GM18499 (cell line): ENCODE measurements at regions not wholly inside any gene's neighbourhood (a gene's known extent, or its start where the extent isn't known, plus 50 kb on each side); places are given as distances from the start of the nearest gene placed in this dataset.
"Not testable (repeated sequence)": the region's sequence is repeated elsewhere in the genome, so short reads cannot be mapped to it uniquely, and the experiment has no call there.

ENCODE experiments used
- ATAC-seq: cut with Tn5 transposase; IDR thresholded peaks from one replicate; pipeline ENCODE4 v1.9.1; 2021; ENCODE audit warnings: moderate number of reproducible peaks; ENCODE audit not compliant: insufficient read depth, unreplicated experiment

DNA sequence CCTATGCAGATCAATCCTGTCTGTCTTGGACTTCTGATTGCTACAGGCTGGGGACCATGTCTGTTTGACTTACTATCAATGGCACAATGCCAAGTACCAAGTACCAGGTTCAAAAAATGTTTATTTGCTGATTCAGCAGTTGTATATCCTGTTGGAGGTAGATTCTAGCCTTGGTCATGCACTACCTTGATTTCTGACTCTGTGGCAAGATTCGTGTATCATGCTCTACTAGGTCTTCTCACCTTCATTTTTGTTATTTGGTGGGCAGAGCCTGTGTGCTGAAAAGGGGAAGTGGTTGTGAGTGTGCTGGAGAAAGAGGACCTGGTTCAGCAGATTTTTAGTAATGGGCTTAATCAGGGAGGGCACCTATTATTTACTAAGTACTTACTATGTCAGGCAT lies 192.4 kb upstream of the MYLIP start:
- peak; percentile 69 for ATAC-seq

DNA sequence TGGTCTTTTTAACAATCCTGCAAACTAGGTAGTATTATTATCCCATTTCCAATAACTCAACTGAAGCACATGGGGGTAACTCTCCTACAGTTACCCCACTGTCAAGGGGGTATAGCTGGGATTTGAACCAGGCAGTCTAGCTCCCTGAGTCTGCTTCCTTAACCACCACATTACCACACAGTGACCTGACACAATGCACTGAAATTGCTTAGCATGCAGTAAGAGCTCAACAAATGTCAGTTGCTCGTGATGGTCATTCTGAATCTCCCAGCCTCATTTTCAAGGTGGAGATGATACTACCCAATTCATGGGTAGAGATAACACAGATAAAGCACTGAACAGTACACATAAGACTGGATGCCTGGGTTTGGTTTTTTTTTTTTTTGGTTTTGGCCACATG lies 193.2 kb upstream of the MYLIP start:
- ATAC-seq = no peak

GRCh38 chr6:15931697-15932096 lies 197.2 kb upstream of the MYLIP start:
- ATAC-seq = not testable (repeated sequence)

DNA sequence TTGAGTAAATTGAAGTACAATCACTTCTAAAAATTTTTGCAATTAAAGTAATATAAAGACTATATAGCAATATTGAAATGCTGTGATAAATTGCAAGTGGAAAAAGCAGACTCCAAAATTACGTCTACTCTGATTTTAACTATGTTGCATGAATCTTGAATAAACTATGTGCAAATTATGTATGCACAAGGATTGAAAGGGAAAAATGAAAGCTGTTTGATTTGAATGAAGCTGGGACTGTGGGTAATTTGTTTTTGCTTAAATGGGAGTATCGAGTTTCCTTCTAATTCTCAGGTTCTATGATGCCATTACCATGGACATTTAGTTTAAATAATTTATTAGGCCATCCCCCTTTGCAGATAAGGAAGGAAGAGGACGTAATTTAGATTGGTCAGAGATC lies 198.7 kb upstream of the MYLIP start:
- no peak for ATAC-seq

DNA sequence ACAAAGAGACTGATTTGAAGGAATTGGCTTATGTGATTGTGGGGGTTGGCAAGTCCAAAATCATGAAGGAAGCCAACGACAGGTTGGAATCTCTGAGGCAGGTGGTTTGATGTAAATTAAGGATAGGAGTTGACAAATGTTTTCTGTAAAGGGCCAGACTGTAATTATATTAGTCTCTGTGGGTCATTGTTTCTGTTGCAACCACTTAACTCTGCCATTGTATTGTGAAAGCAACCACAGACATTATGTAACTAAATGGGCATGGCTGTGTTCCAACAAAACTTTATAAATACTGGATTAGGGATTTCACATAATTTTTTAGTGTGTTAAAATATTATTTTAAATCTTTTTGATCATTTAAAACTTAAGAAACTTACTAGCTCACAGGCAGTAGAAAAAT lies 199.2 kb upstream of the MYLIP start:
- ATAC-seq = no peak

DNA sequence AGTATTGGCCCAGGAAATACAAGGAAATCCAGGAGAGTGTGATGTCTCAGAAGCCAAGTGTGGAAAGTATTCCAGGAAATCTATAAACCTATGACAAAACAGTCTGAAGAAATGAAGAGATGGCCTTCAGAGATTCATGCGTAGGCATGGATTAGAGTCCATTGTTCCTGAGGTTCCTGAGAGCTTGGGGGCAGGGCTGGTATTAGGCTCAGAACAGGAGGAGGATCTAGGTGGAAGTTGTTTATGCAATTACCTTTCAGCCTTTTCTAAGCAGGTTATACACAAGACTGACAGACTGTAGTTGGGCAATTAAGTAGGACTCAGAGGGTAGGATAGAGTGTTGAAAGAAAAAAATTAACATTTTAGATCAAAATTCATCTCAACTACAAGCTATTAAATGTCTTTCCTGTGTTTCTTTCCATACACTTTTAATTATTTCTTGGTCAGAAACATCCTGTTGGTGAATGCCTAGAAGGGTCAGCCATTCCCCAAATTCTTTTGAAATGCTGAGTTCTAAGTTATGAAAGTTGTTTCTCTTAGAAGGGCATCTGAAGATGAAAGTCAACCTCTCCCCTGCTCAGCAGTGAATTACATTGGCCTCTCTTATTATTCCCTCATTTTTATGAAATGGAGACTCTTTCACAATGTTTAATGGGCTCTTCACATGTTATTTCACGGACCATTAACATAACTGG lies 201.2 kb upstream of the MYLIP start:
- ATAC-seq = no peak

DNA sequence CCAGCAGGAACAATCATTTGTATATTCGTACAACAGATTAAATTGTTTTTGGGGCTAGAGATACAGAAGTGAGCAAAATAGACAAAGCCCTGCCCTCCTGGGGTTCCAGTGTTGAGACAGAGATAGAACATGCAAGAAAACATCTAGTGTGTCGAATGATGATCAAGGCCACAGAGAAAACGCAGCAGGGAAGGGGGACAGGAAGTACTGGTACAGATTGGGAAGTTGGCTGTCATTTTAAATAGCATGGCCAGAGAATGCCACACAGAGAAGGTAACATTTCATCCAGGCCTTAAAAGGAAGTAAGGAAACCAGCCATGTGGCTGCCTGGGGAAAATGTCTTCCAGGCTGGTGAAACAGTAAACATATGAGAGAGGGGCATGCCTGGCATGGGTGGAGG lies 202.6 kb upstream of the MYLIP start:
- no peak for ATAC-seq

DNA sequence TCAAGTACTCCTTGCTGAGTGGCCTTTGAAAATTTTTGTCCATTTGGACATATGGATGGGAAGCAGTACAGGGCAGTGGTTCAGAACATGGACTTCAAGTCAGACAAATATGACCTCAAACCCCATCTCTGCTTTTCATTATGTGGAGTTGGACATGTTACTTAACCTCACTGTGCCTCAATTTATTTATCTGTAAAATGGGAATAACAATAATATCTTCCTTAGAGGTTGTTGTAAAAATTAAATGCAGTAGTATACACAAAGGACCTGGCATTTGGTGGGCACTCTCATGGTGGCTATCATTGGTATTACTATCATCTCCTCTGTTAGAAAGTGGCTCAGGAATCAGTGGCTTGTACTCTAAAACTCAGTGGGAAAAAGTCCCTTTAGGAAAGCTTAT lies 204.0 kb upstream of the MYLIP start:
- ATAC-seq = no peak

DNA sequence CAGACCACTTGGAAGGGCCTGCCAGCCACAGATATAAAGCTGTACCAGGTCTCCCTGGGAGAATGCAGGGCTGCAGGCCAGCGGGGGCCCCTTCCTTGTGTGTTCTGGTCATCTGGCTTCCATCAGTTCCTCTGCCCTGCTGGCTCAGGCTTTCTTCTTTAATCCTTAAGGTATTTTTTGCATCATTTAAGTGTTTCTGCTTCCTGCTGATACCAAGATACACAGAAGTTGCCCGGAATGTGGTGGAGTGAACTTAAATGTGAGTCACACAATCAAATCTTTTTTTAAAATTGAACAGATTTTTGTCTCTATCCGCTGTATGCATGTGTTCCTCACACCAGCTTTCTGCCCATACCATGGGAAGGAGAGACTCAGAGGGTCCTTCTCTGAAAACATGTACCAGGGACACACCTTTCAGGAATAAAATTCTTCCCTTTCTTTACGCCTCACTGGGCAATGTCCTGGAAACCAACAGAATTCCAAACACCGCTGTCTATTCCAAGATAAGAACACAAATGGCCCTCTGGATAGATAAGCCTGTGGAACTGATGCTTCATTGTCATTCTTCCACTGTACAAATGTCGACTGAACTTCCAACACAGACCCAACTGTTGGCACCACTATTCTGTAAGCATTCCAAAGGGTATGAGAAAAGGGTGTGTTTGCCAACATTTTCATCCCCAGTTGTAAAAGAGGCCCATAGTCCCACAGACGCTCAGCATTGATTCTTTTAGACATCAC lies 206.2 kb upstream of the MYLIP start:
- no peak for ATAC-seq

DNA sequence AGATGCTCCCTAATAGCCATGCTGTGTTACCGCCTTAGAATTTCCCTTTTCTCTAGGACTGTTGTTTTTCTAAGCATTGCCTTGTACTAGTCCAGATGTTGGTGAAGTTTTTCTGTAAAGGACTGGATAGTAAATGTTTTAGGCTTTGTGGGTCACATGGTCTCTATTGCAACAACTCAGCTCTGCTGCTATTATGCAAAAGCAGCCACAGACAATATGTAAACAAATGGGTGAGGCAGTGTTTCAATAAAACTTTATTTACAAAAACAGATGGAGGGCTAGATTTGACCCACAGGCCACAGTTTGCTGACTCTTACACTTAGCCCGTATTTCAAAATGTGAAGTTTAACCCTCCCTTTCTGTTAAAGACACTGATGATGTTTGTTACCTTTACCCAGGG lies 207.6 kb upstream of the MYLIP start:
- ATAC-seq = no peak

DNA sequence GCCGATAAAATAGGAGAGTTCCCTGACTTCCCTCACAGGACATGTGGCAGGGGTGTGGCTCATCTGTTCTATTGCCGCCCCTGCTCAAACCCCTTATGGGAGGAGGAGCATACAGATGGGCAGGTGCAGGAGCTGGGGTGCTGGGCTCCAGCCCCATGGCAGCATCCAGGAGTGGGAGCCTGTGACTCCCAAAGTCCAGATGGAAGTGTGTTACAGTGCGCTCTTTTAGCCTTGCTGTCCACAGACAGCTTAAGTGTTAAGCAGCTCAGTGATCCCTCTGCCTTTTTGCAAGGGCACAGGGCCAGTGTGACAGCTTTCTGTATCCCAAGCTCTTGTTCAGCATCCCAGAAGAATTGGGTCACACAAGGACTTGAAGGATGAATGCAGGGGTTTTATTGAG lies 212.3 kb upstream of the MYLIP start:
- ATAC-seq = no peak

DNA sequence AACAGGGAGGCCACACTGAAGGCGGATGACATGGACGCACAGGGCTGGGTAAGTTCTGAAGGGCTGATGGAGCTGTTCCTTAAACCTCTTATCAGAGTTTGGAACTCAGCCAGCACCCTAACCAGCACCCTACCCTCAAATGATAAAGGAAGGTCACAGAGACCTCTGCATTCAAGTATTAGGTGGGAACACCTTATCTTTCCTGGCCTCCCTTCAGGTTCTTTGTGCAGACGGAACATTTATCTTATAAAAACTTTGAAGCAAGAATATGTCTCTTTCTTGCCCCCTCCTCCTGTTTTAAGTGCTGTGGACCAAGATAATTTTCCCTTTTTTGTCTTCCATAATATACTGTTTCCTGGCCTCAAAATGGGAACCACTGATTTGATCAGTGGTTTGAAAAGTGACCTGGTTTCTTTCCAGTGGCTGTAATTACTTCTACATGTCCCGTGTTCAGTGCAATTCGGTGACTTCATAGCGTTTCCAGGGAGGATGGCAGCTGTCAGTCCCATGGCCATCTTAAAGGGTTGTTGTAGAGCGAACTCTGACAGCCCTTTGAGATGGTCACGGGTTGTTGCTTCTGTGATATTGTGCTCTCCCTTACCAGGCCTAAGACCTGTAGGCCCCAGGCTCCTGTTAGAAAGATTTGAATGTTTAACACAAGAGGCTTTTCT lies 213.2 kb upstream of the MYLIP start:
- no peak for ATAC-seq

DNA sequence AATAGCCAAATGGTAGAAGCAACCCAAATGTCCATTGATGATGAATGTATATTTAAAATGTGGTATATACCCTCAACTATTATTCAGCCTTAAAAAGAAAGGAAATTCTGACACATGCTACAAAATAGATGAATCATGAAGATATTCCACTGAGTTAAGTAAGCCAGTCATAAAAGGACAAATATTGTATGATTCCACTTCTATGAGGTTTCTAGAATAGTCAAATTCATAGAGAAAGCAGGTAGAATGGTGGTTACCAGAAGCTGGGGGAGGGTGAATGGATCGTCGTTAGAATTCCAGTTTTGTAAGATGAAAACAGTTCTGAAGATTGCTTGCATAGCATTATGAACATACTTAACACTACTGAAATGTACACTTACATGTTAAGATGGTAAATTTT lies 214.3 kb upstream of the MYLIP start:
- ATAC-seq = no peak

- ATAC-seq = no peak
Measured at GRCh38 chr6:15913573-15913972, 215.3 kb upstream of the MYLIP start.

GRCh38 chr6:15912505-15913400 lies 216.1 kb upstream of the MYLIP start:
- ATAC-seq = no peak

DNA sequence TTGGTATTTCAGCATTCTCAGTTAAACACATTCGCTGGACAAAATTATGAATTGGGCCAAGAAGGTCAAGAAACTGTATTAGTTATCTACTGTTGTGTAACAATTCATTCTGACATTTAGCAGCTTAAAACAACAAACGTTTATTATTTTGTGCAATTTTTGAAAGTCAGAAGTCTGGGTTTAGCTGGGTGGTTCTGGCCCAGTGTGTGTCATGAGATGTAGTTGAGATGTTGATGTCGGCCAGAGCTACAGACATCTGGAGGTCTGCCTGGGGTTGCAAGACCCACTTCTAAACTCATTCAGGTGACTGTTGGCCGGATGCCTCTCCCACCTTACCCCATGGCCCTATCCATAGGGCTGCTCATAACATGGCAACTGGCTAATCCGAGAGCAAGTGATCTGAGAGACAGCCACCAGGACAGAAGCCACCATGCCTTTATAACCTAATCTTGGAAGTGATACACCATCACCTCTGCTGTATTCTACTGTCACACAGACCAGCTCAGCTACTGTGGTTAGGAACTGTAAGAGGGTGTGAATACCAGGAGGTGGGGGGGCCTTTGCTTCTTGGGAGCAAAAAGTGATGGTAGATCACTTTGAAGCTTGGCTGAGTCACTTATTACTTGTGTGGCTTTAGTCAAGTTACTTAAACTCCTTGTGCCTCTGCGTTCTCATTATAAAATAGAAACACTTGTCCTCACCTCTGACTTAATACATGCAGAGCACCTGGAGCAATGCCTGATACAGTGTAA lies 217.0 kb upstream of the MYLIP start:
- no peak for ATAC-seq

GRCh38 chr6:15909290-15910070 lies 219.4 kb upstream of the MYLIP start:
- no peak for ATAC-seq

DNA sequence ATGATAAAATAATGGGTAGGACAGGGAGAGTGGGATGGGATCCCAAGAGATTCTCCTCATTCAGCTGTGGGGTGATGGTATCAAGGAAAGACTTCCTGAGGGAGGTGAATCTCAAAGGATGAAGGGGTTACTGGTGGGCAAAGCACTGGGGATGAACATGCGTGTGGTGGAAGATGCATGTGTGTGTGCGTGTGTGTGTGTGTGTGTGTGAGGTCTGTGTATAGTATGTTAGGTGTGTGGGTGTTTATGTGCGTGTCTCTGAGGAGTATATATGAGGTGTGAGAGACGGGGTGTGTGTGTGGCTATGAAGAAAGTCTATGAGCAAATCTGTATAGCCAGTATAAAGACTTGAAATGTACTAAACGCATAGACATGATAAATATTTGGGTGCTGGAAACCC lies 220.0 kb upstream of the MYLIP start:
- no peak for ATAC-seq

- no peak for ATAC-seq
Measured at GRCh38 chr6:15907914-15908518, 220.9 kb upstream of the MYLIP start.
